ENCODE measurements at regions not wholly inside any gene's neighbourhood (a gene's known extent, or its start where the extent isn't known, plus 50 kb on each side); places are given as distances from the start of the nearest gene placed in this dataset.

GRCh38 chr6:168129292-168130167 is 50.5 kb upstream of the FRMD1 start:
- H3K36me3 ChIP-seq (ENCODE audit: control insufficient read depth in 2 of 2, insufficient read depth in 2 of 2, low read length in 1 of 2) = no peaks in the 10 kb centered on the region
- H3K27me3 ChIP-seq (ENCODE audit: control insufficient read depth in 2 of 2, insufficient read depth in 1 of 2, low read length in 1 of 2) = peaks cover 3 to 28% of the 10 kb centered on the region in 2 donors
- H3K9me3 ChIP-seq (ENCODE audit: control insufficient read depth in 2 of 2, insufficient read depth in 1 of 2, low read length in 1 of 2) = no peaks in the 10 kb centered on the region
- DNase-seq (ENCODE audit: low read depth in 6 of 9, low spot score in 9 of 9) = no peak
- H3K4me1 ChIP-seq (ENCODE audit: control insufficient read depth in 2 of 2, insufficient read depth in 2 of 2, low read length in 2 of 2) = no peaks in the 10 kb centered on the region
- WGBS = 93% methylated on average over 40 of the region's 40 CpGs
- H3K4me3 ChIP-seq (ENCODE audit: low read length in 2 of 2) = no peak overlapping the region
- no peak overlapping the region for H3K27ac ChIP-seq (ENCODE audit: low read depth in 1 of 2, low read length in 1 of 2)

GRCh38 chr6:168128631-168129291 is 49.7 kb upstream of the FRMD1 start:
- Histone ChIP-seq H3K27ac (ENCODE audit: low read depth in 1 of 2, low read length in 1 of 2) (no peak overlapping the region), H3K36me3 (ENCODE audit: control insufficient read depth in 2 of 2, insufficient read depth in 2 of 2, low read length in 1 of 2) (no peaks in the 10 kb centered on the region), H3K27me3 (ENCODE audit: control insufficient read depth in 2 of 2, insufficient read depth in 1 of 2, low read length in 1 of 2) (peaks cover 3 to 22% of the 10 kb centered on the region in 2 donors), H3K4me3 (ENCODE audit: low read length in 2 of 2) (no peak overlapping the region), H3K9me3 (ENCODE audit: control insufficient read depth in 2 of 2, insufficient read depth in 1 of 2, low read length in 1 of 2) (no peaks in the 10 kb centered on the region), H3K4me1 (ENCODE audit: control insufficient read depth in 2 of 2, insufficient read depth in 2 of 2, low read length in 2 of 2) (no peaks in the 10 kb centered on the region)
- WGBS = 96% methylated on average over 27 of the region's 27 CpGs
- no peak for DNase-seq (ENCODE audit: low read depth in 6 of 9, low spot score in 9 of 9)
